ENCODE measurements at regions not wholly inside any gene's neighbourhood (a gene's known extent, or its start where the extent isn't known, plus 50 kb on each side); places are given as distances from the start of the nearest gene placed in this dataset.
A peak's percentile ranks its signal among the peaks of the same experiment; 100 is the strongest.

DNA sequence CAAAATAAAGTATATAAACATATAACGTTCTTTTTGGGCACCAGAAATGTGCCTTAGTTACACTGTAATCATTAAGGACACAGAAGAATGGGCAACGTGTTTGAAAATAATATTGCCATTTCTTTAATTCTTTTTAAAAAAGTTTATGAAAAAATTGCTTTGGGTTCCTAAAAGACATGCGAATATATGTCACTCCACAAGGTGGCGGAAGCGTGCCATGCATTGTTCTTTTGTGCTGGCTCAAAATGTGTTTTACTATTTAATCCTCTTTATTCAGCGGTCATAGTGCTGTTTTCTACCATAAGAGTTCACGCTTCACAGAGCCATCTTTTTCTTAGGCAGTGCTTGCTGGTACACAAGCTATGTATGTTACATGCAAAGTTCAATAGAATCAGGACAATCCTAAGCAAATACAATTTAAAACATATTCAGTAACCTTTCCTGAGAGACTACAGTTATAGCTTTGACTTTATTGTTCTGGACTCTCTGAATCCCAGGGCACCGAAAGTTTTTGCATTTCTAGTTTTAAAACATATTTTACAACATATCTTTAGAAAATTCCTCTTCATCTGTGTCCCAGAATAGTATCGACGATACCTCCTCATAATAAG, 147.8 kb upstream of the ERBB4 start:
- peak; percentile 42 for DNase-seq

GRCh38 chr2:212683346-212684097, 144.9 kb upstream of the ERBB4 start:
- no peak for DNase-seq

DNA sequence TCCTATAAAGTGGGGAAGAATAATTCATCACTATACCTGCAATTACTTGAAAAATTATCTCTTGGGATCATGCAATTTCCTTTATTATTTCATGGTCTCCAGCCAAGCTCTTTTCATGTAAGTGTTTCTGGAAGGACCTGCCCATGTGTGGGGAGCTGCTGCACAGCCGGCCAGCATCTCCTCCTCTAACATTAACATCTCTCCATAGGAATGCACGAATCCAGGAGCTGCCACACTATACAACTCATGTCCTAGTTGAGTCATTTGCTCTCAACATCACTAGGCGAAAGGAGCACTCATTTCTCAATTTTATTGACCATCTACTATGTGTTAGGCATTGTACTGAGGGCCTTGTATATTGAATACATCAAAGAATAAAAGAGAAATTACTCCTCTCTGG, 144.3 kb upstream of the ERBB4 start:
- DNase-seq: no peak

DNA sequence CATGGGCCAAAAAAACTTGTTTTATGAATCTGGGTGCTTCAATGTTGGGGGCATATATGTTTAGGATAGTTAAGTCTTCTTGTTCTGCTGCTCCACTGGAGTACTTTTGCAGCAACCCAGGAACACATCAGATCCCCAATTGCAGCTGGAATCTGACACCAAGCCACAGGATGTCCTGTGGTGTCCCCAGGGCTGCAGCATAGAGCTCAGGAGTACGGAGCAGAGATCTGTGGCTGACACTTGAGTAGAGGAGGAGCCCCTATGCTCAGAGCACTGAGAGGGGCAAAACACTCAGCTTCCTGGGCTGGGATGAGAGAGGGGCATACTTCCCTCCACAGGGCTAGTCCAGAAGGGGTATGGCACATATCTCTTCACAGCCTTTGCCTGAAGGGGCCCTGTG, 138.9 kb upstream of the ERBB4 start:
- DNase-seq: no peak

DNA sequence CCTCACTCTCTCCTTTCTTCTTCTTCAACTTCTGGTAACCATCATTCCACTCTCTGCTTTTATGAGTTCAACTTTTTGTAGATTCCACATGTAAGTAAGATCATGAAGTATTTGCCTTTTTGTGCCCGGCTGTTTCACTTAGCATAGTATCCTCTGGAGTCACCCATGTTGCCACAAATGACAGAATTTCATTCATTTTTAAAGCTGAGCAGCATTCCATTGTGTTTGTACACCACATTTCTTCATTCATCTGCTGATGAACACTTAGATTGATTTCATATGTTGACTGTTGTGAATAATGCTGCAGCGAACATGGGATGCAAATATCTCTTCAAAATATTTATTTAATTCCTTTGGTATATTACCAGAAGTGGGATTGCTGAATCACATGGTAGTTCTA, 133.6 kb upstream of the ERBB4 start:
- DNase-seq: no peak

- DNase-seq: no peak
Measured at GRCh38 chr2:212669761-212670160, 131.2 kb upstream of the ERBB4 start.

DNA sequence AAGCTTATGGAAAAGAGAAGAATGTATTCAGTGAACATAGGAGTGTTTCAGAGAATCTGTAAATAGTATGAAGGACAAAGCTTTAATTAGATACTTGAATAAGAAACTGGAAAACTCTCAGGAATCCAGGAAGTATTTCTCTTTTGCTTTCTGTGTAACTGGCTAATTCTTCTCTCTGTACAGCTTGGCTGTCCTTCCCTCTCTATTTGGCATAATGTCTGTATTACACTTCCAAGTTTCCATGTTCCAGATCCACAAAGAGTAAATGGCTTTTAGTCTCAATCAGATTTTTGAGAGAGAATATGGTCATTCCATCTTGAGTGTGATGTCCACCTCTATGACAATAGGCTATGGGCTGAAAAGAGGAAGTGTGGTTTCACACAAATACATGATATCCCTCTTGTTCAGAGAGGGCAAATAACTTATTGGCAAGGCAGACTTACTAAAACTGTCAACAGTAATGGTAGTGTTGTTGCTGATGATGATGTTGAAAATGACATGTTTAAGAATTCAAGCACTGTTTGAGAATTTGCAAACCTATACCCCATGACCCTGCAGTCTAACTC, 129.2 kb upstream of the ERBB4 start:
- no peak for DNase-seq

- DNase-seq: no peak
Measured at GRCh38 chr2:212665948-212666347, 127.3 kb upstream of the ERBB4 start.

- no peak for DNase-seq
Measured at GRCh38 chr2:212659441-212659840, 120.8 kb upstream of the ERBB4 start.

GRCh38 chr2:212649646-212650045, 111.0 kb upstream of the ERBB4 start:
- DNase-seq: no peak

DNA sequence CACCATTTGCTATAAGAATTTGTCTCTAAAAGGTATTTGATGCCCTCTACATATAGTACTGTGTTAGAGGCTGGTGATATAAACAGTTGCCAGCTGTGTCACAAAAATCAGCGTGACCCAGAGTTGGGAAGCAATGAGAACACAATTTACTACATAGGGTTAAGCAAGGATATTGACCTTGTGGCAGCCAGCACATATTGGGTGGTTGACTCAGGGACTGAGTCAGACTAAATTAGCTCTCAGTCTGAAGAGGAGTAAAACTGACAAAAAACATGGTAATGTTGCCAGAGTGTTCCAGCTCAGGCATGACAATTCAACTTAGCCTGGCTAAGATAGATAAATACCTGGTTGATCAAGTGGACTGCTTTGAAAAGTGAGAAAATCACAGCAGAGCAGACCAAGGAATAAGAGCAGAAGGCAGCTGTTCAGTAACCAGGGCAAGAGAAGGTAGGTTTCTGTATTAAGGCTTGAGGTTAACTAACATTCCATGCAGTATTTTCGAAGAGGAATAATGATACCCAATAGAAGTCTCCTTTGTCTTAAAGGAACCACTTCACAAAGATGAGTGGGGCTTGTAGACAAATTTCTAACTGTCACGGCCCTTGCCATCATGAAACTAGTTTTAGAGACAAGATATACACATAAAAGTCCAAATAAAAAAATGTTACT, 108.2 kb upstream of the ERBB4 start:
- DNase-seq: no peak

GRCh38 chr2:212644195-212644837, 105.7 kb upstream of the ERBB4 start:
- DNase-seq: no peak

- DNase-seq: no peak
Measured at GRCh38 chr2:212640428-212640827, 101.8 kb upstream of the ERBB4 start.

DNA sequence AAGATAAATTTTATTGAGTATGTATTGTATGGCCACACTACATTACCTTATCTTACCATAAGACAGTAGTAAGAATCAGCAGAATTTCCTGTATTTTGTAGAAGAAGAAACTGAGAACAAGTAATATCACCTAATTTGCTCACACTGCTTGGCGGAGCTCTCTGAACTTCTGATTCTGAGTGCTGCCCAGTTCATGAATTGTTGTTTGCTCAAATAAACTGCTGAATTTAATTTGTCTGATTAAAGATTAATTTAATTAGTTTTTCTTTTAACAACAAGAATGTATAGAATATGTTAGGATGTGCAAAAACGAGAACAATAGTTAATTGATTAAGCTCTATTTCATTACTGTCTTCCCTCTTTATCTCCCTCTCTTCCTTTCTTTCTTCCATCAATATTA, 100.1 kb upstream of the ERBB4 start:
- DNase-seq: no peak

DNA sequence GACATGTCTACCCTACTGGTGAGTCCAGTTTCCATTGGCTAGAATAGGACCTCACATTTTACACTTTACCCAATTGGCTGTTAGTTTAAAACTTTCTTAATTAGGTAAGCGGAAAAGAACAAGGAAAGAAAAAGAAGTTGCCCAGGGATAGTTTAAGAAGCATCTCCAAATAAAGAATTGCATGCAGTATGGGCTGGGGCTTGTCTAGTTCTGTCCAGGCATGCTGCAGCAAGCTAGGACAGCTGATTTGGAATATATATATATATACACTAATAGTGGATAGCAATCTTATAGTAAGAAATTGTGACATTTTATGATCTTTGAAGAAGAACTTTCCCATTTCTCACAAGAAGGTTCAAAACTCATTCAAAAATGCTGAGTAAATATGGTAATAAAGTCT, 90.0 kb upstream of the ERBB4 start:
- DNase-seq: no peak

GRCh38 chr2:212626371-212626918, 87.8 kb upstream of the ERBB4 start:
- DNase-seq: no peak

DNA sequence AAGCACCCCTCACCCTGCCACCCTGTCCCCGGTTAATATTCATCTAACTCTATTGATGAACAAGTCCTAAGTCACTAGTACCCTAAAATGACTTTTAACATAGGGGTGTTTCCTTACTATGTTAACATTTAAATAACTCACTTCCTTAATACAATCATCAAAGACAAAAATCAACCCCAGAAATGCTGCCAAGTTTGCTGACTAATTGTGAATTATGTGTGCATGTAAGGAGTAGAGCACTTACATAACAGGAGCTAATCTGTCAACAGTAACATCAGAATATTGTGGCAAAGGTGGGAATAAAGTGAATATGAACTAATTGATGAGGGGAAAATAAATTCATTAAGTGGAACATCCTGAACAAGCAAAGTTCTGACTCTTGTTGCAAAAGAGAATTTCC, 81.4 kb upstream of the ERBB4 start:
- no peak for DNase-seq

GRCh38 chr2:212618636-212619035, 80.0 kb upstream of the ERBB4 start:
- no peak for DNase-seq

DNA sequence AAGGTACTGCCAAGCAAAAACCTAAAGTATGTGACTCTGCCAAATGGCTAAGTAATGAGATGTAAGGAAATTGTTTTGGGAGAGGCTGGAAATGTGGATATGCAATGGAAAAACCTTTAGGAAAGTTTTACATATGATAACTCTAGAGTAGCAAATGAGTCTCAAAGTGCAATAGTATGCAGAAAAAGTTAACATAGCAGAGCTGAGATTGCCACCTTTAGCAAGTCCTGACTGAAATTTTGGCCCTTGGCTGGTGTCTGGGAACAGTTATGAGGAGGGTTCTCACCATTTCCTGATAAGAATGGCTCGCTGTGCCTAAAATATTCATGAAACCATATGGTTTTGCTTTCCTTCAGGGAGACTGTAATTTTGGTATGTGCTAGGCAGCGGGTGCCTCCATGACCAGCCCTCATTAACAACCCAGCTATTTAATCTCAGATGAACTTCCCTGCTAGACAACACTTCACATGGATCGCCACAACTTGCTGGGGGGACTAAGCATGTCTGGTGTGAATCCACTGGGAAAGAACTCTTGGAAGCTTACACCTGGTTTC, 72.3 kb upstream of the ERBB4 start:
- DNase-seq: no peak

DNA sequence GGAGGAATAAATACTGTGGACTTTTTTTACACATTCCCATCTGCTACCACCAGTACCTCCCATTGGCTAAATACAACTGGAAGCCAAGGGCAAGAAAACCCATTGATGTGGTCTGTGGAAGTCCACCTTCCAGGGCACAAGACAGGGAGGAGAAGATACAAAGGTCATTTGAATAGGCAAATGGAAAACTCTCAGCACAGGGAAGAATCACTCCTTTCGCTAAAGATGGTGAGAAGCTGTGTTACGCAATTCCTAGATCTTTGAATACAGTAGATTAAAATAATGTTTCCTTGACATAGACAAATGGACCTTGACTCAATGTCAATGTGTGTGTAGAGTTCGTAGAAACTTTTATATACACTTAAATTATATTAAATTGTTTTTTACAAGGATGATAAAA, 70.9 kb upstream of the ERBB4 start:
- no peak for DNase-seq

DNA sequence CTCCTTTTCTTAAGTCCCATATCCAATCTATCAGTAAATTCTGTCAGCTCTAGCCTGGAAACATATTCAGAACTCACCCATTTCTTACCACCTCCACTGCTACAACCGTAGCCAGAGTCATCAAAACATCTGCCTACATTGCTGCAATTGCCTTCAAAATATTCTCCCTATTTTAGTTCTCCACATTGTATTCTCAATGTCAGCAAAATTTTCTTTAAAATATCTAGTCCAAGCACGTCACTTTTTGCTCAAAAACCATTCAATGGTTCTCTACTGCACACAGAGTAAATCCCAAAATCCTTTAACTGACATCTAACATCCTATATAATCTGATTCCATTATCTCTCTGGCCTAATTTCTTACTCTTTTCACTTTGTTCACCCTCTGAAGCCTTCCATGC, 68.5 kb upstream of the ERBB4 start:
- DNase-seq: no peak

- DNase-seq: no peak
Measured at GRCh38 chr2:212606232-212606631, 67.6 kb upstream of the ERBB4 start.

GRCh38 chr2:212596688-212597087, 58.1 kb upstream of the ERBB4 start:
- DNase-seq: no peak
